ENCODE measurements at regions not wholly inside any gene's neighbourhood (a gene's known extent, or its start where the extent isn't known, plus 50 kb on each side); places are given as distances from the start of the nearest gene placed in this dataset.

- DNase-seq (no peak), ATAC-seq (ENCODE audit: insufficient read depth, low FRiP score) (no peak)
- WGBS, 2 donors = 81 to 83% methylated on average over 5 of the region's 5 CpGs
- H3K9me3 ChIP-seq (ENCODE audit: control insufficient read depth in 4 of 4, insufficient read depth in 3 of 4, low read length in 3 of 4) = peaks cover 0 to 6% (median 0%) of the 10 kb centered on the region in 4 donors
- no peaks in the 10 kb centered on the region for H3K36me3 ChIP-seq (ENCODE audit: control insufficient read depth in 4 of 4, insufficient read depth in 4 of 4, low read length in 4 of 4)
- no peak overlapping the region for H3K4me3 ChIP-seq
- H3K9ac ChIP-seq (ENCODE audit: insufficient read depth in 1 of 2, low read length in 2 of 2) = no peak overlapping the region
- no peaks in the 10 kb centered on the region for H3K4me1 ChIP-seq (ENCODE audit: control insufficient read depth in 5 of 5, insufficient read depth in 5 of 5, low read length in 5 of 5)
- no peak for TF ChIP-seq CTCF (IDR thresholded peaks at IDR 0.05; ENCODE audit: control extremely low read depth, extremely low read depth)
- peaks cover 0 to 4% (median 2%) of the 10 kb centered on the region in 3 donors for H3K27me3 ChIP-seq (ENCODE audit: control insufficient read depth in 3 of 3, insufficient read depth in 3 of 3, low read length in 2 of 3)
- no peak overlapping the region for H3K27ac ChIP-seq (ENCODE audit: low read depth in 1 of 2, low read length in 1 of 2)
Observed at GRCh38 chr10:128414568-128414967, 288.3 kb upstream of the MKI67 start.

- H3K9ac ChIP-seq (ENCODE audit: insufficient read depth in 1 of 2, low read length in 2 of 2) = no peak overlapping the region
- no peak for ATAC-seq (ENCODE audit: insufficient read depth, low FRiP score)
- TF ChIP-seq CTCF (IDR thresholded peaks at IDR 0.05; ENCODE audit: control extremely low read depth, extremely low read depth) = no peak
- peaks cover 0 to 4% (median 2%) of the 10 kb centered on the region in 3 donors for H3K27me3 ChIP-seq (ENCODE audit: control insufficient read depth in 3 of 3, insufficient read depth in 3 of 3, low read length in 2 of 3)
- no peak overlapping the region for H3K4me3 ChIP-seq
- peaks cover 0 to 6% (median 0%) of the 10 kb centered on the region in 4 donors for H3K9me3 ChIP-seq (ENCODE audit: control insufficient read depth in 4 of 4, insufficient read depth in 3 of 4, low read length in 3 of 4)
- WGBS, 2 donors = 83 to 86% methylated on average over 6 of the region's 6 CpGs
- no peaks in the 10 kb centered on the region for H3K36me3 ChIP-seq (ENCODE audit: control insufficient read depth in 4 of 4, insufficient read depth in 4 of 4, low read length in 4 of 4)
- peak in 1 of 3 donors; percentile 1 for DNase-seq
- no peak overlapping the region for H3K27ac ChIP-seq (ENCODE audit: low read depth in 1 of 2, low read length in 1 of 2)
- H3K4me1 ChIP-seq (ENCODE audit: control insufficient read depth in 5 of 5, insufficient read depth in 5 of 5, low read length in 5 of 5) = no peaks in the 10 kb centered on the region
Observed at GRCh38 chr10:128416231-128416630, 290.0 kb upstream of the MKI67 start.

- no peak for ATAC-seq (ENCODE audit: insufficient read depth, low FRiP score)
- TF ChIP-seq CTCF (IDR thresholded peaks at IDR 0.05; ENCODE audit: control extremely low read depth, extremely low read depth) = no peak
- no peak overlapping the region for H3K27ac ChIP-seq (ENCODE audit: low read depth in 1 of 2, low read length in 1 of 2)
- peaks cover 2 to 4% (median 3%) of the 10 kb centered on the region in 3 donors for H3K27me3 ChIP-seq (ENCODE audit: control insufficient read depth in 3 of 3, insufficient read depth in 3 of 3, low read length in 2 of 3)
- no peaks in the 10 kb centered on the region for H3K4me1 ChIP-seq (ENCODE audit: control insufficient read depth in 5 of 5, insufficient read depth in 5 of 5, low read length in 5 of 5)
- H3K9me3 ChIP-seq (ENCODE audit: control insufficient read depth in 4 of 4, insufficient read depth in 3 of 4, low read length in 3 of 4) = peaks cover 0 to 5% (median 0%) of the 10 kb centered on the region in 4 donors
- DNase-seq = no peak
- H3K36me3 ChIP-seq (ENCODE audit: control insufficient read depth in 4 of 4, insufficient read depth in 4 of 4, low read length in 4 of 4) = no peaks in the 10 kb centered on the region
- no peak overlapping the region for H3K9ac ChIP-seq (ENCODE audit: insufficient read depth in 1 of 2, low read length in 2 of 2)
- WGBS, 2 donors = 87% methylated on average over 3 of the region's 3 CpGs
- H3K4me3 ChIP-seq = no peak overlapping the region
Observed at GRCh38 chr10:128417826-128418225, 291.6 kb upstream of the MKI67 start.

GRCh38 chr10:128418819-128419218 lies 292.6 kb upstream of the MKI67 start:
- ATAC-seq (ENCODE audit: insufficient read depth, low FRiP score) (no peak), DNase-seq (no peak)
- H3K9ac ChIP-seq (ENCODE audit: insufficient read depth in 1 of 2, low read length in 2 of 2) = no peak overlapping the region
- H3K4me1 ChIP-seq (ENCODE audit: control insufficient read depth in 5 of 5, insufficient read depth in 5 of 5, low read length in 5 of 5) = no peaks in the 10 kb centered on the region
- H3K36me3 ChIP-seq (ENCODE audit: control insufficient read depth in 4 of 4, insufficient read depth in 4 of 4, low read length in 4 of 4) = no peaks in the 10 kb centered on the region
- peaks cover 0 to 5% (median 0%) of the 10 kb centered on the region in 4 donors for H3K9me3 ChIP-seq (ENCODE audit: control insufficient read depth in 4 of 4, insufficient read depth in 3 of 4, low read length in 3 of 4)
- TF ChIP-seq CTCF (IDR thresholded peaks at IDR 0.05; ENCODE audit: control extremely low read depth, extremely low read depth) = no peak
- H3K27me3 ChIP-seq (ENCODE audit: control insufficient read depth in 3 of 3, insufficient read depth in 3 of 3, low read length in 2 of 3) = peaks cover 2 to 4% (median 3%) of the 10 kb centered on the region in 3 donors
- no peak overlapping the region for H3K27ac ChIP-seq (ENCODE audit: low read depth in 1 of 2, low read length in 1 of 2)
- H3K4me3 ChIP-seq = no peak overlapping the region
- WGBS, 2 donors = 69 to 74% methylated on average over 5 of the region's 5 CpGs

Data from lung (tissue), 11 donors.